ENCODE measurements at regions not wholly inside any gene's neighbourhood (a gene's known extent, or its start where the extent isn't known, plus 50 kb on each side); places are given as distances from the start of the nearest gene placed in this dataset.

- H3K79me2 ChIP-seq (ENCODE audit: control insufficient read depth, insufficient read depth, low read length), result no peaks in the 10 kb centered on the region
- H3K4me2 ChIP-seq (ENCODE audit: insufficient read depth, low read length), result no peak overlapping the region
- FAIRE-seq (no peak), DNase-seq (ENCODE audit: low read depth, low spot score) (no peak)
- no TSS peak for BruUV-seq (replicated peaks)
- H3K4me3 ChIP-seq (replicated peaks in 1 of 3; ENCODE audit: insufficient read depth in 1 of 3, low read depth in 1 of 3, low read length in 3 of 3), result no peak overlapping the region
- CTCF ChIA-PET, result no interaction called here
- POLR2A ChIA-PET, result no interaction called here
- H3K9ac ChIP-seq (replicated peaks; ENCODE audit: extremely low read depth, insufficient read depth, low read length), result no peak overlapping the region
- no peaks in the 10 kb centered on the region for H3K9me3 ChIP-seq (replicated peaks; ENCODE audit: control insufficient read depth, insufficient read depth, low read length)
- no peaks in the 10 kb centered on the region for H3K4me1 ChIP-seq (ENCODE audit: control insufficient read depth, extremely low read depth, insufficient read depth, low read length)
- dilution Hi-C loops (cut with MboI; ENCODE audit: extremely low pct_ligation_motif_present, low sequenced_read_pairs) (no loop called here), intact Hi-C loops (cut with micrococcal nuclease) (no loop called here)
- H3K27ac ChIP-seq (ENCODE audit: insufficient read depth, low read depth, low read length), result no peak overlapping the region
- H2AFZ ChIP-seq (ENCODE audit: low read depth, low read length), result no peak overlapping the region
- no peaks in the 10 kb centered on the region for H4K20me1 ChIP-seq (replicated peaks; ENCODE audit: control insufficient read depth, extremely low read depth, insufficient read depth, low read length)
- no peaks in the 10 kb centered on the region for H3K27me3 ChIP-seq (ENCODE audit: control insufficient read depth in 2 of 2, insufficient read depth in 2 of 2, low read length in 2 of 2)
- H3K9me1 ChIP-seq (replicated peaks; ENCODE audit: control insufficient read depth, extremely low read depth, insufficient read depth, low read length), result no peaks in the 10 kb centered on the region
- TF ChIP-seq POLR2A (IDR thresholded peaks at IDR 0.05; ENCODE audit: low read depth, low read length) (no peak), POLR2AphosphoS5 (IDR thresholded peaks at IDR 0.05; ENCODE audit: insufficient read depth, low read depth, low read length) (no peak), FOS (IDR thresholded peaks at IDR 0.05; ENCODE audit: borderline replicate concordance, insufficient read depth, low read length) (no peak), GATA2 (IDR thresholded peaks at IDR 0.05; ENCODE audit: insufficient read depth, insufficient read length, low read depth, low read length) (no peak), MAX (IDR thresholded peaks at IDR 0.05; ENCODE audit: insufficient read depth, insufficient read length) (no peak), EZH2 (IDR thresholded peaks at IDR 0.05; ENCODE audit: borderline replicate concordance, low read depth, low read length, severe bottlenecking) (no peak), JUN (IDR thresholded peaks at IDR 0.05; ENCODE audit: borderline replicate concordance, insufficient read depth, insufficient read length, low read depth) (no peak), CTCF (IDR thresholded peaks at IDR 0.05; ENCODE audit: extremely low read depth in 1 of 2, insufficient read depth in 1 of 2, low read depth in 1 of 2, low read length in 2 of 2) (no peak), MYC (IDR thresholded peaks at IDR 0.05; ENCODE audit: low read depth, low read length) (no peak)
- no peaks in the 10 kb centered on the region for H3K36me3 ChIP-seq (ENCODE audit: control insufficient read depth in 2 of 2, extremely low read depth in 1 of 2, insufficient read depth in 2 of 2, low read length in 2 of 2)
Observed at GRCh38 chr3:6709178-6709577, 151.7 kb upstream of the GRM7 start.

Data from endothelial cell of umbilical vein (primary cell).